GM18519 (cell line): ENCODE measurements at regions not wholly inside any gene's neighbourhood (a gene's known extent, or its start where the extent isn't known, plus 50 kb on each side); places are given as distances from the start of the nearest gene placed in this dataset.

Source experiments
- ATAC-seq: cut with Tn5 transposase; IDR thresholded peaks from one replicate; pipeline ENCODE4 v1.9.1; 2021; ENCODE audit warnings: mild to moderate bottlenecking, moderate library complexity; ENCODE audit not compliant: unreplicated experiment, low FRiP score

- ATAC-seq = no peak
These were observed 239.7 kb downstream of the DNAJB9 start for GRCh38 chr7:108809356-108809755.

- no peak for ATAC-seq
These were observed 241.2 kb downstream of the DNAJB9 start for GRCh38 chr7:108810756-108811385.

GRCh38 chr7:108813251-108814014, 243.8 kb downstream of the DNAJB9 start:
- ATAC-seq = no peak

DNA sequence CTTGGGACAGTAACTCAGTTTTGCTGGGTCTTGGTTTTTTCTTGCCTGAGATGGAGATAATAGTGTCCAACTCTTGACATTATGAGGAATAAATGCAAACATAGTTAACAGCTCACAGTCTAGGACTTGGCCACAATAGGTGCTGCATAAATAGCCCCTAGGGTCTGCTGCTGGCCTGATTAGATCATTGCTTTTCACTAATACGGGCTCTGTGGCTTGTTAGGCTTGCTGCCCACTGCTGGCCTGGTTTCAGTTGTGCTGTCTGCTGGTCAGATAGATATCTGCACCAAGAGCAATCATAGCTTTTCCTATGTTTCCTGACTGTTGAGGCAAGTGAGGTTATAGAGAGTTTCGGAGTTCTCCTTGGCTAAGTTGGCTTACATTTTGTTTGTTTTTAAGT, 246.1 kb downstream of the DNAJB9 start:
- ATAC-seq = no peak

DNA sequence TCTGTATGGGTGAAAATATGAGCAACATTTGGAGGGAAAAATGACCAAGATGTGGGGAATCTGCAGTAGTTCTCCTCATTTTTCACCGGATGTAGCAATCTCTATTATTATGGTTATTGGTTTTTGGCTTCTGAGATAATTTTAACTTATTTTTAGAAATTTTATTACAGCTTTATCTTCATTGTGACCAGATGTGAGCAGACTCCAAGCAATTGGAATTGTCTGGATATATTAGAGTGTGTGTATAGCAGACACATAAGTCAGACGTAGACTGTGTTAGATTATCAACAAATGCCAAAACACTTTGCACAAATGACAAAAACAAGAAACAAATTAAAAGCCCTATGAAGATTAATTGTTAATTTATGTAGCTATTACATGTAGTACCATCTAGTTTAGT, 249.1 kb downstream of the DNAJB9 start:
- ATAC-seq = no peak

GRCh38 chr7:108824840-108825580, 255.3 kb downstream of the DNAJB9 start:
- no peak for ATAC-seq

- no peak for ATAC-seq
These were observed 255.9 kb downstream of the DNAJB9 start for GRCh38 chr7:108825581-108825909.

- ATAC-seq = no peak
These were observed 266.6 kb downstream of the DNAJB9 start for GRCh38 chr7:108836256-108836655.

DNA sequence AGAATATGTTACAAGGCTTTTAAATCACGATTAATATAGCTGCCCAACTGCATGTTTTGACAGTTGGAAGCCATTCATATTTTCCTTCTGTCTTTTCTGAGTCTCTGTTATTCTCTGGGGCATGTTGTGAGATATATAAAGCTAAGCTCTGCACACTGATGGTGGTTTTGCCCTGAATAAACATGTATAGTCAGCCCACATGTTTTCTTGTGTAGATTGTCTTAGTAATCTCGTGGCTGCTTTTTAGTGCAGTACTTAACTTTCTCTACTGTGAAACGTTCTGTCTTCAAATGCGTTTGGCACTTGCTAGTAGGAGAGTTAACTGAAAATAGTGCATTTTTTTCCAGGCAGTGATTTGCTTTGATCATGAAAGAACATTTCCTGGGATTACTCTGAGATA, 268.5 kb downstream of the DNAJB9 start:
- ATAC-seq = no peak

DNA sequence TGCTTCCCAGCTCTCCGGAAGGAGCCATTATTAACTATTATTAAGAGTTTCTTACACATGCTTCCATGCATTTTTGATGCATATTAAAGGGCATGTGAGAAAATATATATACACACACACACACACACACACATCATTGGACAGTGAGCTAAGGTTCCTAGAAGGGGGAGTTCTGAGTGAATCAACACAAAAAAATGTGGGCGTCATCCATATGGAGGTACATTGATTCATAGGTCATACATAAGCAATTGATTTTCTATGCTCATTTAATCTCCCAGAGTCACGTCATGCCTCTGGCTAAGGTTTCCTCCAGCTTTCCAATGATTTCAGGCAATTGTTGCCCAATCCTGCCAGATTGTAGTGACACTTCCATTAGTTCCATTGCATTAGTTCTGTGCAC, 269.4 kb downstream of the DNAJB9 start:
- ATAC-seq = no peak

DNA sequence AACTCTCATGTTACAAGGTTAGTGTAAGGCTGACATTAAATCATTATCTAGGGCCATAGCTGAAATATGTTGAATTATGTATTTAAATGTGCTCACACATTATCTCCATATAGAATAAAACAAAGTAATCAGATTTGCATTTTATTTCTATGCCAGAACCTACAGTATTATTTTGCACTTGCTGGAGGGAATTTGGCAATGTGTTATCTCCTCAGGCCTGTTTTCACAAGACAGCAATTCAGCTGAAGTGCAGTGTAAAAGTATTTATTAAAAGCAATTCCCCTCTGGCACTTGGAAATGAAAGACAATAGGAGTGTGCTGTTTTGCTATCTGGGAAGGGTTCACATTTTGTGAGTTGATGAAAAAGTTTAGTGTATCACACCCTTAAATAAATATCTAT, 276.3 kb downstream of the DNAJB9 start:
- no peak for ATAC-seq

- no peak for ATAC-seq
These were observed 276.8 kb downstream of the DNAJB9 start for GRCh38 chr7:108846471-108846870.

- no peak for ATAC-seq
These were observed 278.8 kb downstream of the DNAJB9 start for GRCh38 chr7:108848486-108848885.

DNA sequence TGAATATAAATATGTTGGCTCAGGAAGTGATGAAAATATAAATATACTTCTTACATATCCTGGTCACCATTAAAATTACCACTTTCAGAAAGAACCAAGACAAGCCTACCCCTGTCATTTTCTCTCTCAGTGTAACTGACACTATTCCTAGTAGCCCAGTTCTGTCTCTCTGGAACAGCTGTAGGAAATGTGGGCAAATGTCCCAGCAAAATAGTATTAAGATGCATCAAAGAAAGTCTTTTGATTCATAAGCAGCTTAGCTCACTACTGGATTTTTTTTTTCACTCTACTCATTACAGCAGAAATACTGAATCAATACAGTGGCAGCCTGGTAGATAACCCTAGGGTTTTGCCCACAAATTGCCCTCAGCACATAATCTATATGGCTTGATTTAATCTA, 290.9 kb downstream of the DNAJB9 start:
- ATAC-seq = no peak

DNA sequence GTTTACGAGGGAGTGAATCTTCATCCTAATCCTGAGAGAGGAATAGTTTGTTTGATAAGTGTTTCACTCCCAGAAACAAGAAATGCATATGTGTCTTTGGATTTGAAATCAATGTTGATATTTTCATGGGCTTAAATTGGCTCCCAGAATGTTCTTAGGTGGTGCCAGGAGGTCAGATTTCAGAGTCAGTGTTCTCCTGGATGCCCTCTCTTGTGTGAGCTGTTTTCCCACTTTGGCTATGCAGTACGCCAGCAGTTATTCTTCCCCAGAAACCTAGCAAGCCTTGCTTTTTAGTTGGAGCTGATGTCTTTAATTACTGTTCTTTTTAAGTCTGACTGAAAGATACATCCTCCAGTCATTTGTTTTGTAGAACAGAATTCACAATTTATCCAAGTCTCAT, 291.4 kb downstream of the DNAJB9 start:
- ATAC-seq = no peak

DNA sequence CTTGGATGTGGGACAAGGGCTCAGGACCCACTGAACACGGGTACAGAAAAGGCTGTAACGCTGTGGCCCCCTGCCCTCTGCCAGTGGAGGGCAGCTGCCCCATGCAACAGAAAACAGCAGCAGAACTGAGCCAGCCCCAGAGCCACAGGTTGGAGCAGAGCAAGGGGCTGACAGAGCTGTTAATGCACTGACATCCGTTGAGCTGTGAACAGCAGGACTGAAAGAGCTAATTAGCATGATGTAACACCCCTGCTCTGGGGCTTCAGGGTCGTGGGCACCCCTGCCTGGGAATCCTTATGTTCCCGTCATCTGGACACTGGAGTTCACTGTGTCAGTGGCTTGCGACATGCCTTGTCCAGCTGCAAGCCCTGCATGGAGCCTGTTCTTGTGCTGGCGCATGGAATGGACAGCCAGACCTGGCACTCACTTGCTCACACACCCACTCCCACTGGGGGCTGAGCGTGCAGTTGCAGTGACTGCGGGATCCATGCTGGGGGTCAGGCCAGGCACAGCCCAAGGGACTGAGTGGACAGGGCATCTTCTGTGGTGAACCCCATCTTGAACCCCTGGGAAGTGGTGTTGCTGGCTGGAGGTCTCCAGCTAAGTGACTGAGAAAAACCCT, 293.7 kb downstream of the DNAJB9 start:
- no peak for ATAC-seq

DNA sequence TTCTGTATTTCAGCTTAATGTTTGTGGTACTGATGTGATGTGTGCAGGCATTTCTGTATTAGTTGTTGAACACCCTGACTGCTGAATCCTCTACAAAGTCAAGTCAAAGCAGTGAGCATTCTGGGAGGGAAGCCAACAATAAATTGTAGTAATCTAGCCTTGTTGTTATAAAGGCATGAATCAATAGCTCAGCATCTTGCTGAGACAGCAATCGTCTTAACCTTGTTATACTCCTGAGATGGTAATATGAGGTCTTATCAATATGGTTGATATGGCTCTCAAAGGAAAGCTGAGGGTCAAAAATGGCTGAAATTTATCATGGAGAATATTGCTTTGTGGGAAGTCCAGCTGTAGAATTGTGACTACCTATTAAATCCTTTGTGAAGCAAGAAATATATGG, 299.4 kb downstream of the DNAJB9 start:
- no peak for ATAC-seq

GRCh38 chr7:108875139-108875538, 305.5 kb downstream of the DNAJB9 start:
- ATAC-seq = no peak

DNA sequence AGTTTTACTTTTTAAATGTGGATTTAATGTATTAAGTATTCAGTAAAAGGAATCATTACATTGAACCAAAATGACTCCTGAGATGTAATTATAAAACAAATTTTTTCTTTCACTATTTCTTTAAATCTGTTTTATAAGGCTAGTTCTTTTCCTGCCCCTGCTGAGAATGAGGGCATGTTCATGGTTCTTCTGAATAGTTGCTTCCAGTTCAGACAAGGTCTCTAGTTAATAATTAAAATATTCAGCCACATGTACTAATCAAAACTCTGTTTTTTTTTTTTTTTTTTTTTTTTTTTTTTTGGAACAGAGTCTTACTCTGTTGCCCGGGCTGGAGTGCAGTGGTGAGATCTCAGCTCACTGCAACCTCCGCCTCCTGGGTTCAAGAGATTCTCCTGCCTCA, 321.2 kb downstream of the DNAJB9 start:
- no peak for ATAC-seq

DNA sequence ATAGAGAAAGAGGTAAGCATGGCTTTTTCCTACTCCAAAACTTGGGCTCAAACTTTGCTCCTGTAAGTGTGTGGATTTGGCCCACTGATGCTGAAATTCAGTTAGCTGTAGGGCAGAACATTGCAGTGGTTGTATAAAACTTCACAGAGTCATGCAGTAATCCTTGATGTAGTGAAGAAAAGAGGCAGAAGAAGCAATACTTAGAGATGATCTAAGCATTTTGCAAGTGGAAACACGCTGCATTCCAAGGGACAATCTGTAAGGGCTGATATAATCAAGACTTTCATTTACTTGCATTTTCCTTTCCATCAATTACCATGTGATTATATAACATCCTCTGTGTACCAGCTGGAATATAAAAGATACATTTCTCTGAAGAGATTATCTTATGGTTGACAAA, 338.8 kb downstream of the DNAJB9 start:
- ATAC-seq = no peak

GRCh38 chr7:108911016-108911415, 341.3 kb downstream of the DNAJB9 start:
- ATAC-seq = no peak
